Hepatocyte (in vitro differentiated cells): ENCODE measurements at regions not wholly inside any gene's neighbourhood (a gene's known extent, or its start where the extent isn't known, plus 50 kb on each side); places are given as distances from the start of the nearest gene placed in this dataset.

Source experiments
- DNase-seq: peaks from one replicate; pipeline ENCODE4 v3.0.0-alpha.2; 2016; ENCODE audit warnings: low spot score
- H2AFZ ChIP-seq: fragments of 200-600 bp; sonication (generic); 2 replicates; pipeline ENCODE4 v1.6.0; 2016; ENCODE audit warnings: antibody characterized with exemption, mild to moderate bottlenecking
- H3K27ac ChIP-seq: fragments of 200-600 bp; sonication (generic); 2 replicates; pipeline ENCODE4 v1.5.1; 2016; ENCODE audit warnings: mild to moderate bottlenecking
- H3K27me3 ChIP-seq: fragments of 200-600 bp; sonication (generic); 2 replicates; pipeline ENCODE4 v1.6.1; 2016
- H3K36me3 ChIP-seq: fragments of 200-600 bp; sonication (generic); replicated peaks from 2 replicates; pipeline ENCODE4 v1.5.1; 2016; ENCODE audit warnings: low read depth; ENCODE audit not compliant: insufficient read depth
- H3K4me1 ChIP-seq: fragments of 200-600 bp; sonication (generic); 2 replicates; pipeline ENCODE4 v1.5.1; 2016; ENCODE audit warnings: mild to moderate bottlenecking, moderate library complexity; ENCODE audit not compliant: insufficient read depth
- H3K4me2 ChIP-seq: fragments of 200-600 bp; sonication (generic); 2 replicates; pipeline ENCODE4 v1.6.0; 2016
- H3K4me3 ChIP-seq: fragments of 200-600 bp; sonication (generic); 2 replicates; pipeline ENCODE4 v1.5.1; 2016; ENCODE audit warnings: mild to moderate bottlenecking
- H3K79me2 ChIP-seq: fragments of 200-600 bp; sonication (generic); 2 replicates; pipeline ENCODE4 v1.6.0; 2017; ENCODE audit warnings: mild to moderate bottlenecking
- H3K9me2 ChIP-seq: fragments of 200-600 bp; sonication (generic); replicated peaks from 2 replicates; pipeline ENCODE4 v1.6.0; 2017; ENCODE audit warnings: mild to moderate bottlenecking; ENCODE audit not compliant: insufficient read depth
- H3K9me3 ChIP-seq: fragments of 200-600 bp; sonication (generic); 2 replicates; pipeline ENCODE4 v1.5.1; 2016; ENCODE audit warnings: low read depth, mild to moderate bottlenecking
- H4K20me1 ChIP-seq: fragments of 200-600 bp; sonication (generic); 2 replicates; pipeline ENCODE4 v1.6.0; 2016; ENCODE audit warnings: mild to moderate bottlenecking; ENCODE audit not compliant: insufficient read depth, poor library complexity, severe bottlenecking
- EZH2 ChIP-seq: fragments of 200-600 bp; sonication (generic); IDR thresholded peaks from 2 replicates; pipeline ENCODE4 v1.6.1; 2016; ENCODE audit warnings: antibody characterized with exemption, mild to moderate bottlenecking, borderline replicate concordance
- EZH2phosphoT487 ChIP-seq: fragments of 200-600 bp; sonication (generic); IDR thresholded peaks from one replicate; pipeline ENCODE4 v1.6.1; 2018; ENCODE audit warnings: antibody characterized with exemption, mild to moderate bottlenecking, low read depth, moderate library complexity; ENCODE audit not compliant: unreplicated experiment, severe bottlenecking
- WGBS: methylation state at CpG from one replicate; pipeline ENCODE4 v1.1.6; 2016; ENCODE audit warnings: low lambda C conversion rate; ENCODE audit errors: missing lambda C conversion rate; 5-methylcytosine and 5-hydroxymethylcytosine counted together
- TF ChIP-seq, protein P1 (sequence below): fragments of 200-600 bp; sonication (generic); IDR thresholded peaks from 2 replicates; pipeline ENCODE4 v1.5.1; 2016; ENCODE audit warnings: antibody characterized with exemption, mild to moderate bottlenecking; ENCODE audit not compliant: poor library complexity

- Histone ChIP-seq H3K4me2 (no peak overlapping the region), H3K36me3 (no peaks in the 10 kb centered on the region), H3K79me2 (no peaks in the 10 kb centered on the region), H3K27ac (no peak overlapping the region), H2AFZ (no peak overlapping the region), H3K4me3 (no peak overlapping the region), H3K27me3 (no peaks in the 10 kb centered on the region), H4K20me1 (no peaks in the 10 kb centered on the region), H3K9me2 (no peaks in the 10 kb centered on the region), H3K9me3 (no peaks in the 10 kb centered on the region), H3K4me1 (no peaks in the 10 kb centered on the region)
- TF ChIP-seq EZH2phosphoT487: no peak
- TF ChIP-seq, protein P1, sequence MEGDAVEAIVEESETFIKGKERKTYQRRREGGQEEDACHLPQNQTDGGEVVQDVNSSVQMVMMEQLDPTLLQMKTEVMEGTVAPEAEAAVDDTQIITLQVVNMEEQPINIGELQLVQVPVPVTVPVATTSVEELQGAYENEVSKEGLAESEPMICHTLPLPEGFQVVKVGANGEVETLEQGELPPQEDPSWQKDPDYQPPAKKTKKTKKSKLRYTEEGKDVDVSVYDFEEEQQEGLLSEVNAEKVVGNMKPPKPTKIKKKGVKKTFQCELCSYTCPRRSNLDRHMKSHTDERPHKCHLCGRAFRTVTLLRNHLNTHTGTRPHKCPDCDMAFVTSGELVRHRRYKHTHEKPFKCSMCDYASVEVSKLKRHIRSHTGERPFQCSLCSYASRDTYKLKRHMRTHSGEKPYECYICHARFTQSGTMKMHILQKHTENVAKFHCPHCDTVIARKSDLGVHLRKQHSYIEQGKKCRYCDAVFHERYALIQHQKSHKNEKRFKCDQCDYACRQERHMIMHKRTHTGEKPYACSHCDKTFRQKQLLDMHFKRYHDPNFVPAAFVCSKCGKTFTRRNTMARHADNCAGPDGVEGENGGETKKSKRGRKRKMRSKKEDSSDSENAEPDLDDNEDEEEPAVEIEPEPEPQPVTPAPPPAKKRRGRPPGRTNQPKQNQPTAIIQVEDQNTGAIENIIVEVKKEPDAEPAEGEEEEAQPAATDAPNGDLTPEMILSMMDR: no peak
- TF ChIP-seq EZH2: no peak
- DNase-seq: no peak
These were observed 290.3 kb upstream of the SGCD start for GRCh38 chr5:156036640-156037039.

DNA sequence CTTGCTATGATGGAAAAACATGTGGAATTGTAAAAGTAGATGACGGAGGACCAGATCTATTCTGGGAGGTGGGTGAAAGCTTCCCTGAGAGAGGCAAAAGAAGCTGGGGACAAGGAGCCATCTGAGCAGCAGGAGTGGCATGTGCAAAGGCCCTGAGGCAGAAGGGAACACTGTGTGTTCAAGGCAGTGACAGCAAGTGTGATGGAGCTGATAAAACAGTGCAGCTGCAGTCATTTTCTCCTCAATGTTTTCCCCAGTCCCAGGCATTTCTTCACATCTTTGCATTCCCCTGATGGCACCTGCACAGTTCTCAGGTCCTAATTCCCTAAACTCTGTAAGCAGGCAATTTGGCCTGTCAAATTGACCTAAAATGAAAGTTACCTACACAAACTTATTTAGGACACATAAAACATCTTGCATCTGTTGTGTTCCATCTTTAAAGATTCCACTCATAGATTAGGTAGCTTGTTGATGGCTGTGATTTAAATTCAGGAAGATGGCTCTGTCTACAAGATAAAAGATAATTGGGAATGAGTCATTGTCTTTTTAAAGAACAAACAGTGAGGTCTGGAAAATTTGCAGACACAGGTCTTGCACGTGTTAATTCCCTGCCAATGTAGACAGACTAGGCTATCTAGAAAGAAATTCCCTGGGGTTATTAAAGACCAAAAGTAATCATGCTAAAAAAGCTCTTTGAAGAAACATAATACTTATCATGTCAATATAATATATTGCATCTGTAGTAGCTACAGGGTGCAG lies 289.6 kb upstream of the SGCD start:
- DNase-seq: no peak
- Histone ChIP-seq H2AFZ (no peak overlapping the region), H3K27me3 (no peaks in the 10 kb centered on the region), H3K4me3 (no peak overlapping the region), H3K9me2 (no peaks in the 10 kb centered on the region), H3K9me3 (no peaks in the 10 kb centered on the region), H3K36me3 (no peaks in the 10 kb centered on the region), H3K27ac (no peak overlapping the region), H3K79me2 (no peaks in the 10 kb centered on the region), H3K4me2 (no peak overlapping the region), H3K4me1 (no peaks in the 10 kb centered on the region), H4K20me1 (no peaks in the 10 kb centered on the region)
- TF ChIP-seq EZH2 (no peak), EZH2phosphoT487 (no peak)
- TF ChIP-seq, protein P1: no peak
- WGBS: 42% methylated on average over 2 of the region's 2 CpGs

DNA sequence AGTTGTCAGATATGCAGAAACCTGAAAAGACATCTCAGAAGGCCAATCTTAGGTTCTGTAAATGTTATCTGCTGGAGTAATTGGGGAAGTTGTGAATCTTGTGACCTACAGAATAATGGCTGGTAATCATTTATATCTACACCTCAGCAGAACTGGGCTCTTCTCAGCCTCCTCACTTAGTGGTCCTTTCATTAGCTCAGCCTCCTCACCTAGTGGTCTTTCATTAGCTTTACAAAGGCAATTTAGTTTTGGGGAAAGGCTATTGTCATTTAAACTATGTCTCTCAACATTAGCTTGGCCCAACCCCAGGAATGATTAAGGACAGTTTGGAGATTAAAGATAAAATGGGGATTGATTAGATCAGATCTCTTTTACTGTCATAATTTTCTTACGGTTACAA lies 284.2 kb upstream of the SGCD start:
- Histone ChIP-seq H3K4me3 (no peak overlapping the region), H4K20me1 (no peaks in the 10 kb centered on the region), H3K27ac (no peak overlapping the region), H3K4me2 (no peak overlapping the region), H3K27me3 (no peaks in the 10 kb centered on the region), H3K4me1 (no peaks in the 10 kb centered on the region), H3K9me3 (no peaks in the 10 kb centered on the region), H3K36me3 (no peaks in the 10 kb centered on the region), H3K9me2 (no peaks in the 10 kb centered on the region), H2AFZ (no peak overlapping the region), H3K79me2 (no peaks in the 10 kb centered on the region)
- DNase-seq: no peak
- no peak for TF ChIP-seq EZH2phosphoT487
- TF ChIP-seq, protein P1: no peak
- no peak for TF ChIP-seq EZH2
- 97% methylated on average over 1 of the region's 1 CpG for WGBS
